ENCODE measurements at regions not wholly inside any gene's neighbourhood (a gene's known extent, or its start where the extent isn't known, plus 50 kb on each side); places are given as distances from the start of the nearest gene placed in this dataset.

- H4K20me1 ChIP-seq (replicated peaks; ENCODE audit: insufficient read depth): no peaks in the 10 kb centered on the region
- DNase-seq (ENCODE audit: low spot score) (no peak), ATAC-seq (no peak)
- no peaks in the 10 kb centered on the region; the same call in none of the 2 replicates for H3K4me1 ChIP-seq (ENCODE audit: insufficient read depth)
- H3K9me3 Mint-ChIP-seq: peaks cover 3% of the 10 kb centered on the region
- no peaks in the 10 kb centered on the region for H3K79me2 ChIP-seq (replicated peaks; ENCODE audit: insufficient read depth)
- H3K4me1 Mint-ChIP-seq: peaks cover 34% of the 10 kb centered on the region
- no peaks in the 10 kb centered on the region for H3K27me3 Mint-ChIP-seq (ENCODE audit: insufficient read depth, low read depth, poor library complexity)
- H3K27ac Mint-ChIP-seq: no peak overlapping the region
- H3F3A ChIP-seq (replicated peaks; ENCODE audit: low read depth): no peaks in the 10 kb centered on the region
- H3K36me3 Mint-ChIP-seq (ENCODE audit: low read depth): peaks cover 7% of the 10 kb centered on the region; the same call in 2 of the 3 replicates
- no peaks in the 10 kb centered on the region for H3K9me2 ChIP-seq (ENCODE audit: insufficient read depth)
- H2AFZ ChIP-seq: no peak overlapping the region
- no peak overlapping the region for H3K4me3 Mint-ChIP-seq
- no peak for TF ChIP-seq CTCF (conservative IDR thresholded peaks at IDR 0.05; ENCODE audit: low read depth in 2 of 2)
- no peak for TF ChIP-seq ETS1 (IDR thresholded peaks at IDR 0.05)
- no peak for TF ChIP-seq REST (IDR thresholded peaks at IDR 0.05; ENCODE audit: unreplicated experiment)
- no peak for TF ChIP-seq ZNF114 (CRISPR knock-in tag; IDR thresholded peaks at IDR 0.05)
- no peak for TF ChIP-seq POLR2AphosphoS5 (IDR thresholded peaks at IDR 0.05; ENCODE audit: low read depth)
- no peak for TF ChIP-seq EZH2phosphoT487 (IDR thresholded peaks at IDR 0.05; ENCODE audit: unreplicated experiment)
- no peak for TF ChIP-seq NANOG (IDR thresholded peaks at IDR 0.05; ENCODE audit: borderline replicate concordance)
- TF ChIP-seq EZH2 (IDR thresholded peaks at IDR 0.05; ENCODE audit: low read depth, unreplicated experiment): no peak
- TF ChIP-seq ZNF462 (CRISPR knock-in tag; IDR thresholded peaks at IDR 0.05): no peak
- no peak for TF ChIP-seq ZNF331 (CRISPR knock-in tag; IDR thresholded peaks at IDR 0.05; ENCODE audit: low read depth)
- no peak for TF ChIP-seq STAT1 (IDR thresholded peaks at IDR 0.05; ENCODE audit: unreplicated experiment)
- no peak for TF ChIP-seq JUNB (IDR thresholded peaks at IDR 0.05; ENCODE audit: unreplicated experiment)
- TF ChIP-seq CREB1 (CRISPR knock-in tag; IDR thresholded peaks at IDR 0.05; ENCODE audit: low read depth): no peak
- no peak overlapping the region for H3K4me3 ChIP-seq
- H3K4me2 ChIP-seq: no peak overlapping the region
- no peaks in the 10 kb centered on the region for H3K36me3 ChIP-seq (ENCODE audit: insufficient read depth)
- no peak overlapping the region for H3K27ac ChIP-seq (ENCODE audit: low read depth)
- H3K27me3 ChIP-seq (ENCODE audit: insufficient read depth): no peaks in the 10 kb centered on the region
Measured at GRCh38 chr2:226122041-226122440, 677.6 kb downstream of the IRS1 start.
